HG03575 (cell line): ENCODE measurements at regions not wholly inside any gene's neighbourhood (a gene's known extent, or its start where the extent isn't known, plus 50 kb on each side); places are given as distances from the start of the nearest gene placed in this dataset.

Source experiments
- ATAC-seq: cut with Tn5 transposase; IDR thresholded peaks from one replicate; pipeline ENCODE4 v1.9.1; 2021; ENCODE audit not compliant: unreplicated experiment, insufficient number of reproducible peaks, low FRiP score; ENCODE audit errors: extremely low read depth

- no peak for ATAC-seq
Measured at GRCh38 chr15:47439146-47440111, 277.9 kb upstream of the SEMA6D start.

GRCh38 chr15:47442371-47442770 lies 274.9 kb upstream of the SEMA6D start:
- no peak for ATAC-seq

GRCh38 chr15:47443839-47444238 lies 273.5 kb upstream of the SEMA6D start:
- no peak for ATAC-seq

- no peak for ATAC-seq
Measured at GRCh38 chr15:47445723-47446392, 271.4 kb upstream of the SEMA6D start.

GRCh38 chr15:47460795-47461573 lies 256.3 kb upstream of the SEMA6D start:
- ATAC-seq, result no peak

GRCh38 chr15:47461652-47462141 lies 255.6 kb upstream of the SEMA6D start:
- no peak for ATAC-seq

GRCh38 chr15:47466357-47466756 lies 250.9 kb upstream of the SEMA6D start:
- ATAC-seq, result no peak

- no peak for ATAC-seq
Measured at GRCh38 chr15:47470983-47471382, 246.3 kb upstream of the SEMA6D start.

GRCh38 chr15:47473106-47473725 lies 244.1 kb upstream of the SEMA6D start:
- no peak for ATAC-seq

GRCh38 chr15:47473832-47474231 lies 243.5 kb upstream of the SEMA6D start:
- no peak for ATAC-seq

- ATAC-seq, result no peak
Measured at GRCh38 chr15:47475336-47475735, 242.0 kb upstream of the SEMA6D start.

GRCh38 chr15:47477341-47477740 lies 240.0 kb upstream of the SEMA6D start:
- no peak for ATAC-seq

- ATAC-seq, result no peak
Measured at GRCh38 chr15:47484059-47484458, 233.2 kb upstream of the SEMA6D start.

GRCh38 chr15:47484997-47485396 lies 232.3 kb upstream of the SEMA6D start:
- ATAC-seq, result no peak

- no peak for ATAC-seq
Measured at GRCh38 chr15:47485419-47485818, 231.9 kb upstream of the SEMA6D start.

- no peak for ATAC-seq
Measured at GRCh38 chr15:47486040-47486439, 231.3 kb upstream of the SEMA6D start.

- ATAC-seq, result no peak
Measured at GRCh38 chr15:47492195-47492594, 225.1 kb upstream of the SEMA6D start.

- ATAC-seq, result no peak
Measured at GRCh38 chr15:47493357-47494247, 223.7 kb upstream of the SEMA6D start.
